GM10266 (cell line): ENCODE measurements at regions not wholly inside any gene's neighbourhood (a gene's known extent, or its start where the extent isn't known, plus 50 kb on each side); places are given as distances from the start of the nearest gene placed in this dataset.

Source experiments
- DNase-seq: peaks from one replicate; pipeline ENCODE4 v3.0.0; 2012; ENCODE audit errors: extremely low spot score
- TF ChIP-seq, protein P1 (sequence below): IDR thresholded peaks from 2 replicates; pipeline ENCODE4 v1.5.1; 2012; ENCODE audit warnings: mild to moderate bottlenecking, low read depth; ENCODE audit not compliant: control insufficient read depth, insufficient read depth; ENCODE audit errors: missing control alignments

GRCh38 chr1:81563632-81564031 is 237.1 kb upstream of the ADGRL2 start:
- TF ChIP-seq, protein P1, sequence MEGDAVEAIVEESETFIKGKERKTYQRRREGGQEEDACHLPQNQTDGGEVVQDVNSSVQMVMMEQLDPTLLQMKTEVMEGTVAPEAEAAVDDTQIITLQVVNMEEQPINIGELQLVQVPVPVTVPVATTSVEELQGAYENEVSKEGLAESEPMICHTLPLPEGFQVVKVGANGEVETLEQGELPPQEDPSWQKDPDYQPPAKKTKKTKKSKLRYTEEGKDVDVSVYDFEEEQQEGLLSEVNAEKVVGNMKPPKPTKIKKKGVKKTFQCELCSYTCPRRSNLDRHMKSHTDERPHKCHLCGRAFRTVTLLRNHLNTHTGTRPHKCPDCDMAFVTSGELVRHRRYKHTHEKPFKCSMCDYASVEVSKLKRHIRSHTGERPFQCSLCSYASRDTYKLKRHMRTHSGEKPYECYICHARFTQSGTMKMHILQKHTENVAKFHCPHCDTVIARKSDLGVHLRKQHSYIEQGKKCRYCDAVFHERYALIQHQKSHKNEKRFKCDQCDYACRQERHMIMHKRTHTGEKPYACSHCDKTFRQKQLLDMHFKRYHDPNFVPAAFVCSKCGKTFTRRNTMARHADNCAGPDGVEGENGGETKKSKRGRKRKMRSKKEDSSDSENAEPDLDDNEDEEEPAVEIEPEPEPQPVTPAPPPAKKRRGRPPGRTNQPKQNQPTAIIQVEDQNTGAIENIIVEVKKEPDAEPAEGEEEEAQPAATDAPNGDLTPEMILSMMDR = no peak
- no peak for DNase-seq

- TF ChIP-seq, protein P1 = no peak
- DNase-seq = no peak
Observed at GRCh38 chr1:81562934-81563333, 237.8 kb upstream of the ADGRL2 start.

DNA sequence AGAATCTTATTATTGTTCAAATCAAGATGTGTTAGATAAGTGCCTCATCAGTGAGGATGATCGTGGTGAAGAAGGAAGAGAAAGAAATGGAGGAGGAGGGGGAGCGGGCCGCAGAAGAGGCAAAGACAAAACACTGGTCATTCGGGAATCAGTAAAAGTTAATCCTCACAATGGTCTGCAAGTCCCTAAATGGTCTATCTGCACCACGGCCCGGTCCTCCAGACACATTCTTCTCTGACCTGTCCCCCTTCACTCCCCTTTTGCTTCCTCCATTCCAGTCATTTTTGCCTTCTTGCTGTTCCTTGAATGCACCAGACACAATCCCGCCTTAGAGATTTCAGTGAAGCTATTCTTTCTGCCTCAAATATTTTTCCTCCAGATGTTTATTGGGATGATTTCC is 240.1 kb upstream of the ADGRL2 start:
- DNase-seq = no peak
- TF ChIP-seq, protein P1 = no peak

DNA sequence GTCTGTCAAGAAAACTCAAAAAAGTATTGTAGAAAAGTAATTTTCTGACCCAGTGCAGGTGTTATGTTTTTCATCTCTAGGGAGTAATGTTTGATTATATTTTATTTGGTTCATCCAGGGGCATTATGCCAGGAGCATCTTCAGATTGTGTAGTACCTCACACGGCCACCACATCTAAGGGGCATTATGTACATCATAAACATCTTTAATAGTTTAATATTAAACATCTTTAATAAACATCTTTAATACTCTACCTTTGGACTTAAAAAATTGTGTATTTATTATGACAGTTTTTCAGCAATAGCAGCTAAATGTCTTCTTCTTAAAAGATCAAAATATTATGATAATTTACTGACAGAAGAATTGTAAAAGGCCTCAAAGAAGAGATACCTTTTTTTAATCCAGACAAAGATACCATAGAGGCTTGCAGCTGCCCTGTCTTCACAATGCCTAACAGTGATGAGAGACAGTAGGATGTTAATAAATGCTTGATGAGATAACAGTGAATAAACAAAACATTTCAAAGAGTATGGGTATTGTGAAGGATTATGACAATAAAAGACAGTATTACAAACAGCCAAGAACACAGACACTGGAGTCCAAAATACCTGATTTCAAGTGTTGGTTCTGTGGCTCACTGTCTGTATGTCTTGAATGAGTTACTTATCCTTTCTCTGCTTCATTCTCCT is 240.9 kb upstream of the ADGRL2 start:
- DNase-seq = no peak
- TF ChIP-seq, protein P1 = no peak

GRCh38 chr1:81558291-81559076 is 242.2 kb upstream of the ADGRL2 start:
- TF ChIP-seq, protein P1 = no peak
- DNase-seq = no peak

- no peak for DNase-seq
- TF ChIP-seq, protein P1 = no peak
Observed at GRCh38 chr1:81556968-81557367, 243.8 kb upstream of the ADGRL2 start.

GRCh38 chr1:81554534-81554933 is 246.2 kb upstream of the ADGRL2 start:
- DNase-seq = no peak
- TF ChIP-seq, protein P1 = no peak
